OCI-LY7 (cell line): ENCODE measurements at regions not wholly inside any gene's neighbourhood (a gene's known extent, or its start where the extent isn't known, plus 50 kb on each side); places are given as distances from the start of the nearest gene placed in this dataset.

Experiments used
- BruUV-seq: library from RNA; stranded (reverse); fragments of 400-500 nt; replicated peaks from 2 replicates; lab custom pipeline; 2021; lab: Mats Ljungman, UMichigan
- CTCF ChIA-PET: fragments of 300-600 bp; sonication (Branson Sonifier 250); formaldehyde crosslinking; loops from one replicate; lab custom pipeline; 2022; ENCODE audit warnings: antibody characterized with exemption; ENCODE audit not compliant: unreplicated experiment; lab: Charles Lee
- POLR2A ChIA-PET: fragments of 300-600 bp; sonication (Branson Sonifier 250); formaldehyde crosslinking; loops from one replicate; lab custom pipeline; 2022; ENCODE audit warnings: antibody characterized with exemption; lab: Charles Lee
- DNase-seq: peaks from one replicate; pipeline ENCODE4 v3.0.0-alpha.2; 2015; ENCODE audit warnings: low spot score
- H2AFZ ChIP-seq: fragments of 200-600 bp; sonication (generic), shearing (Covaris generic); 2 replicates; pipeline ENCODE4 v1.6.1; 2014; ENCODE audit warnings: mild to moderate bottlenecking, antibody characterized with exemption, low read length, moderate library complexity
- H3K27ac ChIP-seq: fragments of 200-600 bp; sonication (generic); 2 replicates; pipeline ENCODE4 v1.5.1; 2014; ENCODE audit warnings: mixed run types, low read depth, mild to moderate bottlenecking, moderate library complexity, low read length, inconsistent platforms; ENCODE audit not compliant: poor library complexity, severe bottlenecking
- H3K36me3 ChIP-seq: fragments of 200-600 bp; sonication (generic); 2 replicates; pipeline ENCODE4 v1.6.1; 2014; ENCODE audit warnings: mild to moderate bottlenecking, antibody characterized with exemption, low read length, moderate library complexity, mixed read lengths; ENCODE audit not compliant: insufficient read depth
- H3K4me1 ChIP-seq: fragments of 200-600 bp; sonication (generic); 2 replicates; pipeline ENCODE4 v1.5.1; 2014; ENCODE audit warnings: mild to moderate bottlenecking, low read length; ENCODE audit not compliant: insufficient read depth, poor library complexity, severe bottlenecking
- H3K4me2 ChIP-seq: fragments of 200-600 bp; sonication (generic); 2 replicates; pipeline ENCODE4 v1.6.1; 2014; ENCODE audit warnings: mild to moderate bottlenecking, low read length
- H3K4me3 ChIP-seq: fragments of 200-600 bp; sonication (generic); 2 replicates; pipeline ENCODE4 v1.5.1; 2014; ENCODE audit warnings: mild to moderate bottlenecking, low read depth, low read length; ENCODE audit not compliant: poor library complexity, severe bottlenecking
- H3K79me2 ChIP-seq: fragments of 200-600 bp; sonication (generic); 2 replicates; pipeline ENCODE4 v1.6.1; 2016; ENCODE audit warnings: low read depth, mild to moderate bottlenecking, low read length, moderate library complexity, mixed read lengths; ENCODE audit not compliant: insufficient read depth
- H3K9me2 ChIP-seq: fragments of 200-600 bp; sonication (generic); 2 replicates; pipeline ENCODE4 v1.6.1; 2016; ENCODE audit warnings: mild to moderate bottlenecking, low read length, mixed read lengths; ENCODE audit not compliant: insufficient read depth
- H3K9me3 ChIP-seq: fragments of 200-600 bp; sonication (generic); 2 replicates; pipeline ENCODE4 v1.6.1; 2014; ENCODE audit warnings: mild to moderate bottlenecking, mixed run types, low read length, mixed read lengths
- H4K20me1 ChIP-seq: fragments of 200-600 bp; sonication (generic); 2 replicates; pipeline ENCODE4 v1.6.1; 2014; ENCODE audit warnings: mild to moderate bottlenecking, antibody characterized with exemption, low read length, moderate library complexity, mixed read lengths; ENCODE audit not compliant: insufficient read depth
- EZH2phosphoT487 ChIP-seq: fragments of 200-600 bp; sonication (generic); IDR thresholded peaks from 2 replicates; pipeline ENCODE4 v1.6.1; 2018; ENCODE audit warnings: low read depth, borderline replicate concordance, mild to moderate bottlenecking, mixed run types, antibody characterized with exemption, low read length, moderate library complexity, mixed read lengths
- intact Hi-C: fragments of 100-400 bp; cut with micrococcal nuclease; formaldehyde crosslinking; loops from one replicate; pipeline ENCODE4 v1.10.0; 2022; ENCODE audit not compliant: unreplicated experiment
- TF ChIP-seq, protein P1 (sequence below): fragments of 200-600 bp; sonication (generic); conservative IDR thresholded peaks from 2 replicates; pipeline ENCODE4 v1.5.1; 2014; ENCODE audit warnings: mild to moderate bottlenecking, antibody characterized with exemption, low read length, moderate library complexity, mixed read lengths

DNA sequence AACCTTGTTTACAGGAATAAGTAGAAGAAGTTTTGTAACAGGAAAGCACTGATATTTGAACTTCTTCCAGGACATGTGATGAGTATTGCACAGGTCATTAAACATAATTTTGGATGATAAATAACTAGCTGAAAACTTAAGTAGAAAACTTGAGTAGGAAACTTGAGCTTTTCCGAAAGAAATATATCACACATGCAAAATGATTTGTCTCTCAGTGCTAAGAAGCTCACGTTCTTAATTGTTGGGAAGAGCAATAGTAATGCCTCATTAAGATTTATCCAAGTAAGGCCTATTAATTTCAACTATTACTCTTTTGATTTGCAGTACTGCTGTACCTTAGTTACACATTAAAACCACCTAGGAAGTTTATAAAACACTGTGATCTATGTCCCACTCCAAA, 1921.9 kb upstream of the LRRTM1 start:
- TF ChIP-seq, protein P1, sequence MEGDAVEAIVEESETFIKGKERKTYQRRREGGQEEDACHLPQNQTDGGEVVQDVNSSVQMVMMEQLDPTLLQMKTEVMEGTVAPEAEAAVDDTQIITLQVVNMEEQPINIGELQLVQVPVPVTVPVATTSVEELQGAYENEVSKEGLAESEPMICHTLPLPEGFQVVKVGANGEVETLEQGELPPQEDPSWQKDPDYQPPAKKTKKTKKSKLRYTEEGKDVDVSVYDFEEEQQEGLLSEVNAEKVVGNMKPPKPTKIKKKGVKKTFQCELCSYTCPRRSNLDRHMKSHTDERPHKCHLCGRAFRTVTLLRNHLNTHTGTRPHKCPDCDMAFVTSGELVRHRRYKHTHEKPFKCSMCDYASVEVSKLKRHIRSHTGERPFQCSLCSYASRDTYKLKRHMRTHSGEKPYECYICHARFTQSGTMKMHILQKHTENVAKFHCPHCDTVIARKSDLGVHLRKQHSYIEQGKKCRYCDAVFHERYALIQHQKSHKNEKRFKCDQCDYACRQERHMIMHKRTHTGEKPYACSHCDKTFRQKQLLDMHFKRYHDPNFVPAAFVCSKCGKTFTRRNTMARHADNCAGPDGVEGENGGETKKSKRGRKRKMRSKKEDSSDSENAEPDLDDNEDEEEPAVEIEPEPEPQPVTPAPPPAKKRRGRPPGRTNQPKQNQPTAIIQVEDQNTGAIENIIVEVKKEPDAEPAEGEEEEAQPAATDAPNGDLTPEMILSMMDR, result no peak
- TF ChIP-seq EZH2phosphoT487, result no peak
- ChIA-PET POLR2A (no interaction called here), CTCF (no interaction called here)
- Histone ChIP-seq H3K4me3 (no peak overlapping the region), H3K36me3 (no peaks in the 10 kb centered on the region), H3K4me1 (no peaks in the 10 kb centered on the region), H3K4me2 (no peak overlapping the region), H3K27ac (no peak overlapping the region), H4K20me1 (no peaks in the 10 kb centered on the region), H3K9me3 (peaks cover 8% of the 10 kb centered on the region; the same call in 1 of the 2 replicates), H3K9me2 (no peaks in the 10 kb centered on the region), H2AFZ (no peak overlapping the region), H3K79me2 (no peaks in the 10 kb centered on the region)
- no TSS peak for BruUV-seq
- no peak for DNase-seq
- intact Hi-C loops, result no loop called here

DNA sequence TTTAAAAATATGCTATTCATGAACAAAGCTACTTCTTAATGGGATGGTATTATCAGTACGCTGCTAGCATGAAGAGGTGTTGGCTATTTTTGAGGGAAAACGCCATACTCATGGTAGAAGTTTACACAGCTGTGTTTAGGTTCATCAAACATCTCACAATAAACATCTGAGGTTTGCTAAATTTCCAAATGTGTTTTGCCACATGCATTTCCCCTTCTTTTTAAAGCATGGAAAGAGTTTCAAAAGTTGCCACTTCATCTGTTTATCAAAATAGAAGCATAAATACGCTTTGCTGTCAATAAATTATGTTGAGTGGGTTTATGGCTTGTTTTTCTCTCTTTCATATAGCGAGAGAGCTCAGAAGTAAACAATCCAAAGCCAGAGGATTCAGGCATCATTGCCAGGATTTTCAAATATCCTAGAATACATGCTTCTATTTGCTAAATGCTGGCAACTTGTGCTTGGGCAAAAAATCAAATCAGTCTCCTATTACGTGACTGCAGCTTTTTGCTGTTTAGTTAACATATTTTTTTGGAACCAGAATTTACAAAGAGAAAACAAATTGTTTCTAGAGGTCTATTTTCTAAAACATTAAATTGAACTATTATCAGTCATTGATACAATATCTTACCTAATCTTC, 1919.9 kb upstream of the LRRTM1 start:
- DNase-seq, result no peak
- H3K9me2 ChIP-seq, result no peaks in the 10 kb centered on the region
- intact Hi-C loops, result no loop called here
- TF ChIP-seq EZH2phosphoT487, result no peak
- TF ChIP-seq, protein P1, result no peak
- CTCF ChIA-PET, result no interaction called here
- no peak overlapping the region for H3K4me2 ChIP-seq
- H3K4me3 ChIP-seq, result no peak overlapping the region
- peaks cover 8% of the 10 kb centered on the region; the same call in 1 of the 2 replicates for H3K9me3 ChIP-seq
- H3K4me1 ChIP-seq, result no peaks in the 10 kb centered on the region
- H3K79me2 ChIP-seq, result no peaks in the 10 kb centered on the region
- H4K20me1 ChIP-seq, result no peaks in the 10 kb centered on the region
- no peak overlapping the region for H2AFZ ChIP-seq
- no TSS peak for BruUV-seq
- POLR2A ChIA-PET, result interaction anchor here (0.6 to 0.7 kb wide), 2 partner anchors 54 to 1221 kb away, joined by 3 read pairs; no protein-coding TSS in a partner anchor
- no peaks in the 10 kb centered on the region for H3K36me3 ChIP-seq
- H3K27ac ChIP-seq, result no peak overlapping the region

DNA sequence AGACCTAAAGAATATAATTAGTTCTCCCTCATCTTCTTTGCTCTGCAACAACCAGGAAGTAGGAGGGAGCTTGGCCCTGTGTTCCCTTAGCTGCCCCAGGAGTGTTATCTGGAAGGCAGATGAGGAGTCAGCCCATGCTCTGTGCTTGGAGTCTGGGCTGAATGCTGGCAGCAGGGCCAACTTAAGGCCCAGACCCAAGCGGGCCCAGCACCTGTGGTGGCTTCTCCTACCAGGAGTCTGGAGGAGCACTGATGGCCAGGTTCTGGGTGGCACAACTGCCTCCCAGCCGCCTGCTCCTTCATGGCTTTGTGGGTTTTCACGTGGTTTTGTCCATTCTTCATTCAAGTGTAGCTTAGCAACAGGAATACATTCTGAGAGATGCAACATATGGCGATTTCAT, 1910.7 kb upstream of the LRRTM1 start:
- Histone ChIP-seq H3K36me3 (no peaks in the 10 kb centered on the region), H4K20me1 (no peaks in the 10 kb centered on the region), H3K9me2 (no peaks in the 10 kb centered on the region), H3K9me3 (no peaks in the 10 kb centered on the region), H3K4me2 (no peak overlapping the region), H3K79me2 (no peaks in the 10 kb centered on the region), H3K4me3 (no peak overlapping the region), H3K27ac (no peak overlapping the region), H2AFZ (no peak overlapping the region), H3K4me1 (no peaks in the 10 kb centered on the region)
- CTCF ChIA-PET, result no interaction called here
- TF ChIP-seq EZH2phosphoT487, result no peak
- TF ChIP-seq, protein P1, result no peak
- POLR2A ChIA-PET, result no interaction called here
- no peak for DNase-seq
- intact Hi-C loops, result no loop called here
- no TSS peak for BruUV-seq
